Psoas muscle (tissue), 7 donors: ENCODE measurements at regions not wholly inside any gene's neighbourhood (a gene's known extent, or its start where the extent isn't known, plus 50 kb on each side); places are given as distances from the start of the nearest gene placed in this dataset.

Source experiments
- ATAC-seq, 4 donors: fragments of 200-7000 bp; cut with Tn5 transposase; one replicate each; pipeline ENCODE4 v1.9.1; 2020; ENCODE audit warnings: moderate library complexity in 3 of 4, mild to moderate bottlenecking in 2 of 4
- DNase-seq, 2 donors: peaks; one replicate each; pipeline ENCODE4 v3.0.0-alpha.2; 2020
- H3K27ac ChIP-seq: fragments of 200-600 bp; one replicate; pipeline ENCODE4 v1.8.0; 2022
- H3K27me3 ChIP-seq, 3 donors: fragments of 200-600 bp in 1 of 3; one replicate each; pipeline versions ENCODE4 v1.6.1 to v1.8.0; 2013 to 2022; ENCODE audit warnings: low read length in 2 of 3, mild to moderate bottlenecking in 2 of 3, moderate library complexity in 1 of 3; ENCODE audit not compliant: insufficient read depth in 3 of 3
- H3K36me3 ChIP-seq, 2 donors: fragments of 200-600 bp in 1 of 2; one replicate each; pipeline versions ENCODE4 v1.6.1 to v1.8.0; 2013 to 2022; ENCODE audit warnings: low read depth in 1 of 2, mild to moderate bottlenecking in 1 of 2, moderate library complexity in 1 of 2; ENCODE audit not compliant: insufficient read depth in 1 of 2
- H3K4me1 ChIP-seq: fragments of 200-600 bp; one replicate; pipeline ENCODE4 v1.8.0; 2022
- H3K4me3 ChIP-seq: fragments of 200-600 bp; one replicate; pipeline ENCODE4 v1.8.0; 2022; ENCODE audit warnings: mild to moderate bottlenecking
- H3K9me3 ChIP-seq: fragments of 200-600 bp; one replicate; pipeline ENCODE4 v1.8.0; 2022
- WGBS, 3 donors: extraction: QIAGEN DNeasy Blood & Tissue Kit; methylation state at CpG; one replicate each; pipeline versions ENCODE4 v1.1.6 to v1.1.7; 2013; 5-methylcytosine and 5-hydroxymethylcytosine counted together
- intact Hi-C, 2 donors: fragments of 100-400 bp; cut with DNase I; formaldehyde crosslinking; loops; one replicate each; pipeline versions ENCODE4 v1.11.0 to v1.14.2; 2022
- TF ChIP-seq, protein P1 (sequence below): fragments of 200-600 bp; IDR thresholded peaks from one replicate; pipeline ENCODE4 v1.8.0; 2022; ENCODE audit warnings: antibody characterized with exemption
- donor health status: healthy with polysubstance abuse.
- donor health status: DM: no; HTN: no; CAD: no; lungs with moderate emphysema.
- donor health status: Bipolar disorder and iron deficiency.
- donor health status: healthy.
- donor health status: DM: yes; HTN: yes; CAD: no.
- donor health status: DM: no; HTN: no; CAD: no.
- donor health status: DM: yes; HTN: yes; CAD: no.

DNA sequence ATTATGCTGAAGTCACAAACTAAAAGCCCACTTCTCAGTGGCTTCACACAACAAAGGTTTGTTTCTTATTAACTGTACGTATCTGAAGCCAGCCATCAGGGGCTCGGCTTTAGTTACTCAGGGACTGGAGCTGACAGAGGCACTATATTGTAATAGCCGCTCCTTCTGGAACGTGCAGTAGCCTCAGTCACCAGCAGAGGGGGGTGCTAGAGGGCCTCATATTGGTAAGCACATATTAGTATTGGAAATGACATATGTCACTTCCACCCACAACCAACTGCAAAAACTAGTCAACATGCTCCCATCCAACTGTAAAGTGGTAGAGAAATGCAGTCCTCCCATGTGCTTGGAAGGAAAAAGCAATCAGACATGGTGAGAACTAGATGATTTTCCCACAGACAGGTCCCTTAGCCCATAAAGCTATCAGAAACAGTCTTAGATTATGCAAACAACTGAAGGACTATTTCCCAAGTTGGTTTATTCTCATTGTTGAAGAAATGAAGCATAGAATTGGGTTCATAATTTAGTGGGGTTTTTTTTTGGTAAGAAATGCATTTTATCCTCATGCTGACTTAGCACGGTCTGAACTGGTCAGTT is 183.6 kb upstream of the G2E3 start:
- DNase-seq = peak; percentile 37 to 74
- no peak overlapping the region for H3K4me3 ChIP-seq
- TF ChIP-seq, protein P1, sequence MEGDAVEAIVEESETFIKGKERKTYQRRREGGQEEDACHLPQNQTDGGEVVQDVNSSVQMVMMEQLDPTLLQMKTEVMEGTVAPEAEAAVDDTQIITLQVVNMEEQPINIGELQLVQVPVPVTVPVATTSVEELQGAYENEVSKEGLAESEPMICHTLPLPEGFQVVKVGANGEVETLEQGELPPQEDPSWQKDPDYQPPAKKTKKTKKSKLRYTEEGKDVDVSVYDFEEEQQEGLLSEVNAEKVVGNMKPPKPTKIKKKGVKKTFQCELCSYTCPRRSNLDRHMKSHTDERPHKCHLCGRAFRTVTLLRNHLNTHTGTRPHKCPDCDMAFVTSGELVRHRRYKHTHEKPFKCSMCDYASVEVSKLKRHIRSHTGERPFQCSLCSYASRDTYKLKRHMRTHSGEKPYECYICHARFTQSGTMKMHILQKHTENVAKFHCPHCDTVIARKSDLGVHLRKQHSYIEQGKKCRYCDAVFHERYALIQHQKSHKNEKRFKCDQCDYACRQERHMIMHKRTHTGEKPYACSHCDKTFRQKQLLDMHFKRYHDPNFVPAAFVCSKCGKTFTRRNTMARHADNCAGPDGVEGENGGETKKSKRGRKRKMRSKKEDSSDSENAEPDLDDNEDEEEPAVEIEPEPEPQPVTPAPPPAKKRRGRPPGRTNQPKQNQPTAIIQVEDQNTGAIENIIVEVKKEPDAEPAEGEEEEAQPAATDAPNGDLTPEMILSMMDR = peak; percentile 79
- H3K36me3 ChIP-seq = no peaks in the 10 kb centered on the region
- no peaks in the 10 kb centered on the region for H3K4me1 ChIP-seq
- intact Hi-C loops = loop anchor here (2.0 to 10.0 kb wide), 3 partner anchors 147 to 235 kb away; no protein-coding TSS in a partner anchor
- H3K27ac ChIP-seq = no peak overlapping the region
- H3K9me3 ChIP-seq = no peaks in the 10 kb centered on the region
- 34 to 39% (median 35%) methylated on average over 5 of the region's 5 CpGs for WGBS, 3 donors
- ATAC-seq = peak; percentile 71 to 92 (median 84)
- no peaks in the 10 kb centered on the region for H3K27me3 ChIP-seq

GRCh38 chr14:30381861-30382480 is 177.0 kb upstream of the G2E3 start:
- DNase-seq = no peak
- intact Hi-C loops = no loop called here
- Histone ChIP-seq H3K4me1 (no peaks in the 10 kb centered on the region), H3K27ac (no peak overlapping the region), H3K9me3 (no peaks in the 10 kb centered on the region), H3K4me3 (no peak overlapping the region), H3K27me3 (no peaks in the 10 kb centered on the region), H3K36me3 (no peaks in the 10 kb centered on the region)
- no peak for ATAC-seq
- TF ChIP-seq, protein P1 = no peak
- WGBS, 3 donors = 62 to 77% (median 71%) methylated on average over 2 of the region's 2 CpGs

DNA sequence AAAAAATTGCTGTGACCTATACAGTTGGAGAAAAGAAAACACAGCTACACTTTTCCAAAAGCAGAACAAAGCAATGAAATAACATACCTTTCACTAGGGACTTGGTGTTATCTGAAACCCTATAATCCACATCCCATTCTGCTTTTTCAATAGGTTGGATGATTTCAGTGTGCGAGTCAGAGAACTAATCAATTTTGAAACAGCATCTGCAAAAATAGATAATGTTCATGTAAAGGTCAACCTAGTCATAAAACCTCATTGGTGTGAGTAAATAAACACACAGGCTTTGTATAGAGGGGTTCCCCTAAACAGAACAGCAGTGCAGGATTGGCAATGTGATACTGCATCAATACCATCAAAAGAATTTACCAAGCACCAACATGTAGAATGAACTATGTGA is 173.0 kb upstream of the G2E3 start:
- Histone ChIP-seq H3K4me3 (no peak overlapping the region), H3K9me3 (no peaks in the 10 kb centered on the region), H3K27ac (no peak overlapping the region), H3K27me3 (no peaks in the 10 kb centered on the region), H3K4me1 (no peaks in the 10 kb centered on the region), H3K36me3 (no peaks in the 10 kb centered on the region)
- TF ChIP-seq, protein P1 = no peak
- WGBS, 3 donors = 37 to 43% (median 38%) methylated on average over 1 of the region's 1 CpG
- DNase-seq (no peak), ATAC-seq (no peak)
- intact Hi-C loops = no loop called here

GRCh38 chr14:30387871-30388270 is 171.1 kb upstream of the G2E3 start:
- Histone ChIP-seq H3K27me3 (no peaks in the 10 kb centered on the region), H3K4me1 (no peaks in the 10 kb centered on the region), H3K36me3 (no peaks in the 10 kb centered on the region), H3K9me3 (no peaks in the 10 kb centered on the region), H3K27ac (no peak overlapping the region), H3K4me3 (no peak overlapping the region)
- ATAC-seq (no peak), DNase-seq (no peak)
- 45 to 60% (median 49%) methylated on average over 3 of the region's 3 CpGs for WGBS, 3 donors
- intact Hi-C loops = no loop called here
- TF ChIP-seq, protein P1 = no peak
